ENCODE measurements at regions not wholly inside any gene's neighbourhood (a gene's known extent, or its start where the extent isn't known, plus 50 kb on each side); places are given as distances from the start of the nearest gene placed in this dataset.

DNA sequence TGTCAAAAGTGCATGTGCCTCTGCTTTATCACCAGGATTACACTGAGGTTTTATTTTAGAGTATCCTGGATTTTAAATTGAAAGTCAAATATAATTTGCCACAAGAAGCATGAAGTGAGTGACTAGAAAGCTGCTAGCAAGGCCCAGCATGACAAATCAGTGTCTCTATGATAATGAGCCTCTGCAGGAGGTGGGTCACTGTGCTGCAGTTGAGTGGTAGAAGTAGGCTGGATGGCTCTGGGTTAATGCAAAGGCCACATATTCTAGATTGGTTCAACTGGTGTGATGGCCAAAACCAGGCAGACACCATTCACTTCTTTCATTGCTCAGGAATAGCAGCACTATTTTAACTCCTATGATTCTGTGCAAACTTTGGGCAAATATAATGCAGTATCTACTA, 491.5 kb downstream of the OLFM4 start:
- no peak overlapping the region for H3K4me3 ChIP-seq (ENCODE audit: low read depth, low read length)
- no peak for DNase-seq (ENCODE audit: low read depth)
- TF ChIP-seq, protein P1, sequence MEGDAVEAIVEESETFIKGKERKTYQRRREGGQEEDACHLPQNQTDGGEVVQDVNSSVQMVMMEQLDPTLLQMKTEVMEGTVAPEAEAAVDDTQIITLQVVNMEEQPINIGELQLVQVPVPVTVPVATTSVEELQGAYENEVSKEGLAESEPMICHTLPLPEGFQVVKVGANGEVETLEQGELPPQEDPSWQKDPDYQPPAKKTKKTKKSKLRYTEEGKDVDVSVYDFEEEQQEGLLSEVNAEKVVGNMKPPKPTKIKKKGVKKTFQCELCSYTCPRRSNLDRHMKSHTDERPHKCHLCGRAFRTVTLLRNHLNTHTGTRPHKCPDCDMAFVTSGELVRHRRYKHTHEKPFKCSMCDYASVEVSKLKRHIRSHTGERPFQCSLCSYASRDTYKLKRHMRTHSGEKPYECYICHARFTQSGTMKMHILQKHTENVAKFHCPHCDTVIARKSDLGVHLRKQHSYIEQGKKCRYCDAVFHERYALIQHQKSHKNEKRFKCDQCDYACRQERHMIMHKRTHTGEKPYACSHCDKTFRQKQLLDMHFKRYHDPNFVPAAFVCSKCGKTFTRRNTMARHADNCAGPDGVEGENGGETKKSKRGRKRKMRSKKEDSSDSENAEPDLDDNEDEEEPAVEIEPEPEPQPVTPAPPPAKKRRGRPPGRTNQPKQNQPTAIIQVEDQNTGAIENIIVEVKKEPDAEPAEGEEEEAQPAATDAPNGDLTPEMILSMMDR (IDR thresholded peaks at IDR 0.05; ENCODE audit: low read depth, low read length, missing control alignments) = no peak

- DNase-seq (ENCODE audit: low read depth) = no peak
- TF ChIP-seq, protein P1 (IDR thresholded peaks at IDR 0.05; ENCODE audit: low read depth, low read length, missing control alignments) = no peak
These were observed 493.4 kb downstream of the OLFM4 start for GRCh38 chr13:53522034-53522433.

DNA sequence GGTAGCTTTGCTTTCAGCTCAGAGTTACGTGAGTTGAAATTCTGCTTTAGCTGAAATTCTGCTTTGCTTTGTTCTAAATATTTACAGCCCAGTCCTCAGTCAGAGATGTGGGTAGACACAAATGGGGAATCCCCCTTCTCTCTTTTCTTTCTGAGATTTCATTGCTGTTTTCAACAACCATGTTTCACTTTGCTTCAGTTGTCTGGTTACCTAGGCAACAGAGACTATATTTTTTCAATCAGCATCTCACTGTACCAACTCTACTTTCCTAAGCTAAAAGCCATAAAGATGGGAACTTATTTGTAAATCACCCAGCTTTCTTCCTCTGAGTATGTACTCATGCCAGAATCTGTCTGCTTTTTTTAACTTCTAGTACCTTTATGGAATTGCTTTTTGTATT, 509.0 kb downstream of the OLFM4 start:
- no peak for DNase-seq (ENCODE audit: low read depth)
- H3K4me3 ChIP-seq (ENCODE audit: low read depth, low read length) = no peak overlapping the region
- TF ChIP-seq, protein P1 (IDR thresholded peaks at IDR 0.05; ENCODE audit: low read depth, low read length, missing control alignments) = no peak

More at GRCh38 chr13:53522034-53522433, 493.4 kb downstream of the OLFM4 start:
- no peak overlapping the region for H3K4me3 ChIP-seq (ENCODE audit: low read depth, low read length)

- TF ChIP-seq, protein P1 (IDR thresholded peaks at IDR 0.05; ENCODE audit: low read depth, low read length, missing control alignments) = no peak
- no peak for DNase-seq (ENCODE audit: low read depth)
- H3K4me3 ChIP-seq (ENCODE audit: low read depth, low read length) = no peak overlapping the region
These were observed 516.8 kb downstream of the OLFM4 start for GRCh38 chr13:53545340-53545941.

- TF ChIP-seq, protein P1 (IDR thresholded peaks at IDR 0.05; ENCODE audit: low read depth, low read length, missing control alignments) = no peak
- no peak for DNase-seq (ENCODE audit: low read depth)
- H3K4me3 ChIP-seq (ENCODE audit: low read depth, low read length) = no peak overlapping the region
These were observed 531.9 kb downstream of the OLFM4 start for GRCh38 chr13:53560556-53560955.

- TF ChIP-seq, protein P1 (IDR thresholded peaks at IDR 0.05; ENCODE audit: low read depth, low read length, missing control alignments) = no peak
- no peak for DNase-seq (ENCODE audit: low read depth)
- H3K4me3 ChIP-seq (ENCODE audit: low read depth, low read length) = no peak overlapping the region
These were observed 533.8 kb downstream of the OLFM4 start for GRCh38 chr13:53562419-53562818.

DNA sequence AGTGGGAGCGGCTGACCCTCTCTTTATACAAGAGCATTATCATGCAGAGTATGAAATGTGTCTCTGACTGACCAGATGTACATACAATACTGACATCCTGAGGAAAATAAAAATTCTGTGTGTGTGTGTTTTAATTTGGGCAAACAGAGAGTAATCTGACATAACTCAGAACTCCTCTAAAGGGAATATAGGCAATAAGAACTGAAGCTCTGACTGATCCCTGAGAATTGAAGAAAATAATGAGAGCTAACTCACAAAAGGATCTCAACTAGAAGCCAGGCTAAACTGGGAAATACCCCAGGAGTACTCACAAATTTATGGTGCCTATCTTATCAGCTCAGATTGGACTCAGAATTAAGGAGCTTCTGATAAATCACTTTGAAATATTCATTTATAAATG, 539.9 kb downstream of the OLFM4 start:
- TF ChIP-seq, protein P1 (IDR thresholded peaks at IDR 0.05; ENCODE audit: low read depth, low read length, missing control alignments) = no peak
- H3K4me3 ChIP-seq (ENCODE audit: low read depth, low read length) = no peak overlapping the region
- DNase-seq (ENCODE audit: low read depth) = no peak

Data from GM12864 (cell line).